GM12872 (cell line): ENCODE measurements at regions not wholly inside any gene's neighbourhood (a gene's known extent, or its start where the extent isn't known, plus 50 kb on each side); places are given as distances from the start of the nearest gene placed in this dataset.

Experiments used
- CTCF ChIP-seq: IDR thresholded peaks from 3 replicates; pipeline ENCODE4 v1.5.1; 2011; ENCODE audit warnings: low read depth, mild to moderate bottlenecking, low read length, moderate library complexity; ENCODE audit not compliant: insufficient read depth

- TF ChIP-seq CTCF: no peak
These were observed 72.7 kb downstream of the FANCF start for GRCh38 chr11:22552885-22553284.

- no peak for TF ChIP-seq CTCF
These were observed 78.9 kb downstream of the FANCF start for GRCh38 chr11:22546746-22547145.

GRCh38 chr11:22543261-22543660 is 82.4 kb downstream of the FANCF start:
- TF ChIP-seq CTCF: no peak

- 0 out of 3 replicates have a peak, but pooled peaks have one; percentile 31 for TF ChIP-seq CTCF
These were observed 85.8 kb downstream of the FANCF start for GRCh38 chr11:22539821-22540256.

- TF ChIP-seq CTCF: no peak
These were observed 89.6 kb downstream of the FANCF start for GRCh38 chr11:22536071-22536470.

DNA sequence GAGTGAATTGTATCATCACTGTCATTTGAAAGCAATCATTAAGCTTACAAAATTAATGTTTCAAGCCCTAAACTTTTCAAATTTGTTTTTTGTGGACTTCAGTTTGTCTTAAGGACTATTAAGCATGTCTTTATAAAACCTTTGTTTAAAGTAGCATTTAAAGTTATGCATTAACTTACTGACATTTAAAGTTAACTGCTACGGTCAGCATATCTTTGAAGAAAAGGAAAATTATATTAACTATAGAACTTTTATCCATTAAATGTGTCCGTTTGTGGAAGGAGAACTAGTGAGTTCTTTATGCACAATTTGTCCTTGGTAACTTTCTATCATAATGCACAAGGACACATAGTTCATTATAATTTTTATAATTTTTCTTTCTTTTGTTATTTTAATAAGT is 103.4 kb downstream of the FANCF start:
- TF ChIP-seq CTCF: no peak

- no peak for TF ChIP-seq CTCF
These were observed 104.4 kb downstream of the FANCF start for GRCh38 chr11:22521226-22521625.

DNA sequence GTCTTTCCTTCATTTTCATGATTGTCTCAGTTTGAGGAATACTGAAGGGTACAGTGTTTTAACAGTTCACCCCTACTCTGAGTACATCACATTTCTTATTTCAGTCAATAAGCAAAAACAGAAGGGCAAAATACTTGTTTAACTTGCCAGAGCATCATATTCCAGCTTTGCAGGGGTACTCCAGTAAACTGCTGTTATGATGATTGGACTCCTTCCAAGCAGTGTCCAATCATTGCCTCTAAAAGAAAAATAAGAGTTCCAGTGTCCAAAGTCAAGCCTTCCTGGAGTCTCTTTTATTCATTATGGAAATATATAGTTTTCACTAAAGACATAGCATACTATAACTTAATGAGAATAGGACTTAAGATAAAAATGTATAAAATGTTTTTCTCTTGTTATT is 105.1 kb downstream of the FANCF start:
- TF ChIP-seq CTCF: no peak
